Neural cell (in vitro differentiated cells): ENCODE measurements at regions not wholly inside any gene's neighbourhood (a gene's known extent, or its start where the extent isn't known, plus 50 kb on each side); places are given as distances from the start of the nearest gene placed in this dataset.

ENCODE experiments used
- CTCF ChIP-seq: fragments of 450-650 bp; IDR thresholded peaks from 2 replicates; pipeline ENCODE4 v1.5.1; 2014; ENCODE audit warnings: antibody characterized with exemption, mild to moderate bottlenecking, moderate library complexity; ENCODE audit not compliant: poor library complexity, severe bottlenecking
- TAF1 ChIP-seq: IDR thresholded peaks from 2 replicates; pipeline ENCODE4 v1.6.1; 2012; ENCODE audit warnings: low read depth

GRCh38 chr4:14149176-14150053, 521.9 kb upstream of the BOD1L1 start:
- TF ChIP-seq CTCF (no peak), TAF1 (no peak)
